ENCODE measurements at regions not wholly inside any gene's neighbourhood (a gene's known extent, or its start where the extent isn't known, plus 50 kb on each side); places are given as distances from the start of the nearest gene placed in this dataset.
"Not testable (repeated sequence)": the region's sequence is repeated elsewhere in the genome, so short reads cannot be mapped to it uniquely, and the experiment has no call there.

GRCh38 chr3:168747697-168748096 lies 652.0 kb upstream of the GOLIM4 start:
- no peak for ATAC-seq

GRCh38 chr3:168738527-168739325 lies 643.0 kb upstream of the GOLIM4 start:
- no peak for ATAC-seq

- no peak for ATAC-seq
Measured at GRCh38 chr3:168736202-168736601, 640.5 kb upstream of the GOLIM4 start.

GRCh38 chr3:168730073-168730472 lies 634.3 kb upstream of the GOLIM4 start:
- ATAC-seq = no peak

- no peak for ATAC-seq
Measured at GRCh38 chr3:168722091-168722490, 626.4 kb upstream of the GOLIM4 start.

- no peak for ATAC-seq
Measured at GRCh38 chr3:168714609-168715240, 619.0 kb upstream of the GOLIM4 start.

- no peak for ATAC-seq
Measured at GRCh38 chr3:168709073-168709472, 613.3 kb upstream of the GOLIM4 start.

- no peak for ATAC-seq
Measured at GRCh38 chr3:168707900-168708299, 612.2 kb upstream of the GOLIM4 start.

GRCh38 chr3:168705412-168705811 lies 609.7 kb upstream of the GOLIM4 start:
- ATAC-seq = no peak

- ATAC-seq = no peak
Measured at GRCh38 chr3:168696051-168696450, 600.3 kb upstream of the GOLIM4 start.

- ATAC-seq = no peak
Measured at GRCh38 chr3:168693870-168694269, 598.1 kb upstream of the GOLIM4 start.

- no peak for ATAC-seq
Measured at GRCh38 chr3:168688267-168688666, 592.5 kb upstream of the GOLIM4 start.

GRCh38 chr3:168684519-168684918 lies 588.8 kb upstream of the GOLIM4 start:
- no peak for ATAC-seq

- no peak for ATAC-seq
Measured at GRCh38 chr3:168678730-168679129, 583.0 kb upstream of the GOLIM4 start.

- ATAC-seq = no peak
Measured at GRCh38 chr3:168671091-168671490, 575.4 kb upstream of the GOLIM4 start.

- not testable (repeated sequence) for ATAC-seq
Measured at GRCh38 chr3:168660879-168661657, 565.3 kb upstream of the GOLIM4 start.

- ATAC-seq = no peak
Measured at GRCh38 chr3:168659015-168659414, 563.3 kb upstream of the GOLIM4 start.

GRCh38 chr3:168655611-168656010 lies 559.9 kb upstream of the GOLIM4 start:
- no peak for ATAC-seq

- no peak for ATAC-seq
Measured at GRCh38 chr3:168654700-168655099, 559.0 kb upstream of the GOLIM4 start.

GRCh38 chr3:168653255-168653654 lies 557.5 kb upstream of the GOLIM4 start:
- ATAC-seq = no peak

- ATAC-seq = no peak
Measured at GRCh38 chr3:168648321-168648720, 552.6 kb upstream of the GOLIM4 start.

GRCh38 chr3:168647582-168647981 lies 551.9 kb upstream of the GOLIM4 start:
- ATAC-seq = no peak

- no peak for ATAC-seq
Measured at GRCh38 chr3:168645180-168645579, 549.5 kb upstream of the GOLIM4 start.

- ATAC-seq = no peak
Measured at GRCh38 chr3:168628549-168628948, 532.8 kb upstream of the GOLIM4 start.

Data from esophagus mucosa (tissue), 1 donor.